HG03439 (cell line): ENCODE measurements at regions not wholly inside any gene's neighbourhood (a gene's known extent, or its start where the extent isn't known, plus 50 kb on each side); places are given as distances from the start of the nearest gene placed in this dataset.

Experiments used
- ATAC-seq: cut with Tn5 transposase; IDR thresholded peaks from one replicate; pipeline ENCODE4 v1.9.1; 2021; ENCODE audit warnings: mild to moderate bottlenecking, moderate library complexity; ENCODE audit not compliant: unreplicated experiment

DNA sequence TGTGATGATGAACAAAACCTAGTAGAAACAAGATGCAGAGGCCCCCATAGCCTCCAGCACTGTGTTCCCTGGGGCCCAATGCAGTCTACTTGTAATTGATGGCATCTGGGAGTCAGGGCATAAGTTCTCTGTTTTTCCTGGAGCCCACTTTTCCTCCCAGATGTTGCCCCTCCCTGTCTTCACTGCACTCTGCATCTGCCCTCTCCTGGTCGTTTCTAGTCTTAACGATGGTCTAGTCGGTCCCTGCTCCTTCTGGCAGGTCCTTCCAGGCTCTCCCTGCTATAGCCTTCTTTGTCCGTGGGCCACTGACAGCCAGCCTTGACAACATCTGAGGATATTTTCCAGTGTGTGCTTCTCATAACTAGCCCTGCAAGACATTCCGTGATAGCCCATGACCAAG lies 208.3 kb downstream of the GXYLT1 start:
- no peak for ATAC-seq

- no peak for ATAC-seq
These were observed 208.8 kb downstream of the GXYLT1 start for GRCh38 chr12:41935911-41936310.

DNA sequence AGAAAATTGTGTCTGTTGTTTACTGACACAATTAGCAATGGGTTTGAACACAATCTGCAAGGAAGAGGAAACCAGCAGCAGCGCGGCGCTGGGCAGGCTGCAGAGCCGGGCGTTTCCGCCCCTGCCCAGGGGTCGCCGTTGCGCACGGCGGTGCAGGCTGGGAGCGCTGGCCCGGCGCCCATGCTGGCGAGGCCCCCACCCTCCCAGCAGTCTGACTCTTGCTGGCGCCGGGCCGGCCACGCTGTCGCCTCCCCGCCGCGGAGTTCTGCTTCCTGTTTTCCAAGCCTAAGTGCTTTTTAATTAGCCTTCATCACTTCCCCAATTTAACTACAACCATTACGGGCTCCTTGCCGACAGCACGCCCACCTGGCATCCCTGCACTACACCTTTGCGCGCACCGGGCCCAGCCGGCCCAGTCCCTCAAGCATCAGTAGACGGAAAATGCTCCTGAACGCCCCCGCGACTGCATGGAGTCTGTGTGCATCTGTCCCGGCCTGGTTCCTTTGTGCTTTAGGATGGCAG lies 212.1 kb downstream of the GXYLT1 start:
- ATAC-seq: no peak

DNA sequence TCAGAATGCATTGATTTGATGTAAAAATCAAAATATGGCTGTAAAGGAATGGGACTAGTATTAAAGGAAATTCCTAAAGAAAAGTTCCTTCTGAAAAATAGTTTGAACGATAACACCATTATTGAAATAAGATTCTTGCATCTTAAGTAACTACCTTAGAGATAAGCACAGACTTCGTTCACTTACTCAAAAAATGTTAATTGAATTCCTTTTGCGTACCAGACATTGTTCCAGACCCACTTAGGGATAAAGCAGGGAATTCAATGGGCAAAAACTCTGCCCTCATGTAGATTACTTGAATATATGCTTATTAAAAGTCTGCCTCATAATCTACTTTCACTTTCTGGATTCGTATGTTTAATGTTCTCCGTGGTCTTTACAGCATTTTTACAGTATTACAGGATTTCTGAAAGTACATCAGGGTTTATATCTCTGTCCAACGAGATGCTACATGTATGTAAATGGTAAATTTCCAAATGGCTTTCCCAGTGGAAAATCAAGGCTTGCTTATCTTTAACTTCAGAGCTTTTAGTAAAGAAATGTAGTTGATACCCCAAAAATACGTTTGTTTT lies 213.7 kb downstream of the GXYLT1 start:
- no peak for ATAC-seq

DNA sequence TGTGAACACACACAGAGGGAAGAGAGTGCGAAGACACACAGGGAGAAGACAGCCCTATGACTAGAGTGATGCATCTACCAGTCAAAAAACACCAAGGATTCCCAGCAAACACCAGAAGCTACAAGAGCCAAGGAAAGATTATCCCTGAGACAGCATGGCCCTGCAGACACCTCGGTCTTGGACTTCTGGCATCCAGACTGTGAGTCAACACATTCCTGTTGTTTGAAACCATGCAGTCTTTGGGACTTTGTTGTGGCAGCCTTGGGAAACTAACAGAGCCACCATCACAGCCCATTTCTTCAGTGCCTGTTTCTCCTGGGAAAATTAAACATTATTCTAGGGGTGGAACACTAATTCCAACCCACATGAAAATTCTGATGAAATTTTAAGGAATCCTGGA lies 220.6 kb downstream of the GXYLT1 start:
- no peak for ATAC-seq

- no peak for ATAC-seq
These were observed 221.3 kb downstream of the GXYLT1 start for GRCh38 chr12:41923351-41923750.

GRCh38 chr12:41920355-41920754 lies 224.3 kb downstream of the GXYLT1 start:
- no peak for ATAC-seq

DNA sequence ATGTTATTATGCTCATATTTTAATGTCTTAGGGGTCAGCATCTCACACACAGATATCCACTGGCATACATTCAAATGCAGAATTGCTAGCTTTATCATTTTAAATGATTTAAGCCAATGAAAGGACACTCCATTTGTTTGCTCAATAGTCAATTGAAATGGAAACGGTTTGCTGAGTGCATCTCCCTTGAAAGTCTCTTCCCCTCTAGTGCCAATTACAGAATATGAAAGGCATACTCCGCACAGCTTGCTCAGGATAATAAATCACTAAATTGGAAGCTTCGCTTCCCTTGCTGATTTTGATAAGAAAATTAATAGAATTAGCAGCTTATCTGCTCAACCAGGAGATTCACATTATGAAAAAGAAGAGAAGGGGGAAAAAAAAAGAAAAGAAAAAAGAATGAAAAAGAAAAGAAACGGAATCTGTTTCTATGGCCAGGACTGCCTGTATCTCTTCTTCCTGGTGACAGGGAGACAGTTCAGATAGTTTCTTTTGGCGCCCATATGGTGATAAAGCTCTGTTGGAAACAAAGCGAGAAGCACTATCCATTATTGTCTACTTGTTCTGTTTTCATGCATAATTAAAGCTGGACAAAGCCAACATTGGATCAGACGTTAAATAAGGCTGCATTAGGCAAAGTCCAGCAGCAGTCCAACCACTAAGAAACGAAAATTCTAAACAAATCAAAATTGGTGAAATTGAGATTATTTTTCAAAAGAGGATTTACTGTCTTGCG lies 225.0 kb downstream of the GXYLT1 start:
- no peak for ATAC-seq

GRCh38 chr12:41919048-41919447 lies 225.6 kb downstream of the GXYLT1 start:
- no peak for ATAC-seq

GRCh38 chr12:41917938-41918341 lies 226.7 kb downstream of the GXYLT1 start:
- no peak for ATAC-seq

- no peak for ATAC-seq
These were observed 227.5 kb downstream of the GXYLT1 start for GRCh38 chr12:41917181-41917580.

- no peak for ATAC-seq
These were observed 233.9 kb downstream of the GXYLT1 start for GRCh38 chr12:41910578-41911320.

GRCh38 chr12:41908206-41908605 lies 236.5 kb downstream of the GXYLT1 start:
- no peak for ATAC-seq

- ATAC-seq: no peak
These were observed 237.1 kb downstream of the GXYLT1 start for GRCh38 chr12:41907550-41907949.

GRCh38 chr12:41907021-41907420 lies 237.7 kb downstream of the GXYLT1 start:
- ATAC-seq: no peak

DNA sequence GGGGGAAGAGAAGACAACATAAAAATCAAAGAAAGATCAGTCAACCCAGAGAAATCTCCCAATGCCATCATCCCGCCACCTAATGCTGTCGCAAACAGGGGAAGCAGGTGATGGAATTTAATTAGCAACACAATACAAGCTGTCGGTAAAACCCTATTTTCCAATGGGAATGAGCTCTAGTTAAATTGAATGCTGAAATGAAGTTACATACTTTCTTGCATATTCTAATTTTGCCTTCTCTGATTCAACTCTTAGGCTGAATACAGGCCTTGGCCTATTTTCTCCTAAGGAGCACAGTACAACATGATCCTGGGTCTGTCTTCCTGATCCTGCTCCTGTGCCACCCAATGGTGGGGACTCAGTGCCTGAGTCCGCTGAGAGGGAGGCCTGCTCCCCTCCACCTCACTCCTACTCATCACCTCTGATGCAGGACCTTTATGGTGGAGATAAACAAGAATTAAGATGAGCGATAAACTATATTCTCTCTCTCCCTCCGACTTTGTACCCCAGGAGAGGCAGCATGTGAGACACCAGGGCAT lies 238.8 kb downstream of the GXYLT1 start:
- no peak for ATAC-seq

- ATAC-seq: no peak
These were observed 239.5 kb downstream of the GXYLT1 start for GRCh38 chr12:41905073-41905758.

DNA sequence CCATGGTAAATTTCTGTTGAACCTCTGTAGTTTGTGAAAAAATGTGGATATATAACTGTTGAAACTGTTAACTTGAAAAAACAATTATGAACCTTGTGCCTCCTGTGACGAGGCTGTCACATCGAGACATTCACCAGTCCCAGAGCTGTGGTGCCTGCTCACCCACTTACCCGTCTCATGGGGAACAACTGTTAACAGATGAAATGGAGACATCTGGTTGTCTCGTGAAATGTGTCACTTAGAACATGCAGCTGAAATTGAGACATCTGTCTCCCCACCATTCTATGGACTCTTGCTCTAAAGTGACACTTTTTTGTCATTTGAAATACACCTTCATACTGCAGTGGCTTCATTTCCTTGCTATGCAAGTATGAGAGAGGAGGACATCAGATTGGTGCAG lies 240.6 kb downstream of the GXYLT1 start:
- no peak for ATAC-seq

DNA sequence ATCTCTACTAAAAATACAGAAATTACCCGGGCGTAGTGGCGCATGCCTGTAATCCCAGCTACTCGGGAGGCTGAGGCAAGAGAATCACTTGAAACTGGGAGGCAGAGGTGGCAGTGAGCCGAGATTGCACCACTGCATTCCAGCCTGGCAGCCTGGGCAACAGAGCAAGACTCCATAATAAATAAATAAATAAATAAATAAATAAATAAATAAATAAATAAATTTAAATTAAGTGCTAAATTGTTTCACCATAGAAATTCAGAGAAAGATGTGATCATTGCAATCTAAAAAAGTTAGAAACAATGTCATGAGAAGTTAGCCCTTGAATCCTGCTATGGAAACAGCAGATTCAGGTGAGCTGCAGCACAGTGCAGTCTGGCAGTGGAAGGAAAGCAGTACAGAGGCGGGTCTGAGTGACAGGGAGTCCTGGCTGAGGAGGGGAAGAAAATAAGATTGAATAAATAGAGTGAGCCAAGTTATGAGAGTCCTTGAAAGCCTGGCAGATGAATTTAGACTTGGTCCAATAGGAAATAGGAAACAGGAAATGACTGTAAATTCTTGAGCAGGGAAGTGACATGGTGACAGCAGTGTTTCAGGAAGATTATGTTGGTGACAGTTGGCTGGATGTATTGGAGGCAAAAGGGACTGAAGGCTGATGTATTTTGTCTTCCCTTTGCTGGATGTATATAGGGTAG lies 241.5 kb downstream of the GXYLT1 start:
- ATAC-seq: no peak

GRCh38 chr12:41899577-41899976 lies 245.1 kb downstream of the GXYLT1 start:
- ATAC-seq: no peak
